B cell (primary cell): ENCODE measurements at regions not wholly inside any gene's neighbourhood (a gene's known extent, or its start where the extent isn't known, plus 50 kb on each side); places are given as distances from the start of the nearest gene placed in this dataset.

ENCODE experiments used
- CTCF ChIP-seq: fragments of 200-600 bp; IDR thresholded peaks from one replicate; pipeline ENCODE4 v1.8.0; 2022; ENCODE audit warnings: antibody characterized with exemption, mild to moderate bottlenecking
- EZH2 ChIP-seq: IDR thresholded peaks from 2 replicates; pipeline ENCODE4 v1.6.1; 2012; ENCODE audit warnings: borderline replicate concordance, low read depth, mild to moderate bottlenecking, moderate library complexity, low read length; ENCODE audit not compliant: insufficient read depth, poor library complexity, severe bottlenecking

DNA sequence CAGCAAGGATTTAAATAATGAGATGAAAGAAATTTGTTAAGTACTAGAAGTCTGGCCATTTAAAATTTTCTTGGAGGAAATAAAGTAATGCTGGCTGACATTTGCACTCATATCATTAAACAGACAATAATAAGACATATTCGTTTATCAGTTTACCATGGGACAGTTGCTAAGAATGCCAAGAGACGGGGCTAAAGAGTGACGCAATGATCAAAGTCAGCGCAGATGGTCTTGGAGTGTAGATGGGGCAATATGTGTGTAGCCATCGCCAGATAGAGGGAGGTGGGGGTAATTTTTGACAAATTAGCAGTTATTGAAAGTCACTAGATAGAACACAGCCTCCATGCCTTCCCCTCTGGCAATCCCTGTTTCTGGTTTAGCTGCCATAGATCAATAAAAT is 413.2 kb upstream of the JAG1 start:
- TF ChIP-seq EZH2 (no peak), CTCF (no peak)
